GM18499 (cell line): ENCODE measurements at regions not wholly inside any gene's neighbourhood (a gene's known extent, or its start where the extent isn't known, plus 50 kb on each side); places are given as distances from the start of the nearest gene placed in this dataset.

Experiments used
- ATAC-seq: cut with Tn5 transposase; IDR thresholded peaks from one replicate; pipeline ENCODE4 v1.9.1; 2021; ENCODE audit warnings: moderate number of reproducible peaks; ENCODE audit not compliant: insufficient read depth, unreplicated experiment

DNA sequence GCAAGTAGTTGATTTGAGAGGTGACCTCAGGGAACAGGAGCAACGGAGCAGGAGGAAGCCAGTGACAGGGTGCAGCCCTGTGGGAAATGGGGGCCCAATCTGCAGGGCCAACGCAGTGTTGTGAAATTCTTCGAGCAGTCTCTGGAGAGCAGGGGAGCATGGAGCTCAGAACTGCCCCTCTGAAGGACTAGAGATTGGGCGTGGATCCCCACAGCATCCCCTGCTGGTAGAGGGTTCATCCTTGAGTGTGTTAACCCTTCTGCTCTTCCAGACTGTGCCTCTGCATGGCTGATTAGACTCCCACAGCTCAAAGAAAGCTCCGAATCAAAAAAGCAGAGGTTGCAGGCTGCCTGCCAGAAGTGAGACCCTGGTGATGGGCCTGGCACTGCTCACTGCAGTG is 77.9 kb upstream of the UQCRFS1 start:
- ATAC-seq = no peak

DNA sequence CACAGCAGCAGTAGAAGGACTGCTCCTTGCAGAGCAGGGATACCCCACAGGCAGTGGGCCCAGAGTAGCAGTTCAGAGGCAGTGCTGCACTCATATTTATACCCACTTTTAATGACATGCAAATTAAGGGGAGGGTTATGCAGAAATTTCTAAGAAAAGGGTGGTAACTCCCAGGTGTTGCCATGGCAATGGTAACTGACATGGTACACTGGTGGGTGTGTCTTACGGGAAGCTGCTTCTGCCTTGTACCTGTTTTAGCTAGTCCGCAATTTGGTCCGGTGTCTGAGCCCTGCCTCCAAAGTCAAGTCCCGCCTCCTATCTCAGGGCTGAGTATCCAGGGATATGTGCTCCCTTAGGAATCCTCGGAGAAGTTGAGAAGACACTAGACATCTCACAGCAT is 79.2 kb upstream of the UQCRFS1 start:
- no peak for ATAC-seq

DNA sequence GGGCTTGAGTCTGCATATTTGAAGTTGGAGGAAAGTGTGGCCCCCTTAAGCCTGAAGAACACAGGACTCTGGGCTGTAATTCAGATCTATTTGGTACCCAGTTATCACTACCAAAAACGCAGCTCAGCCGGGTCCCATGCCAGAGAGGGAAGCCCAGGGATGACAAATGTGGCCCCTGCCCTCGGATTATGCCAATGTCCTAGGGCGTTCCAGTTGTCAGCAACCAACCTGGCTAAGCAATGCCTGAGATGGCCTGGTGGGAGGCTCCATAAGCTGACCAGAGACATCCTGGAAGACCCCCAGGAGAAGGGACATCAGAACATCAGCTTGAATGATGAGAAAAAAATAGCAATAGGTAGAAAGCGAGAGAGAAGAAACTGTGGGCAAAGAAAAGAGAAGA is 79.6 kb upstream of the UQCRFS1 start:
- ATAC-seq = no peak

DNA sequence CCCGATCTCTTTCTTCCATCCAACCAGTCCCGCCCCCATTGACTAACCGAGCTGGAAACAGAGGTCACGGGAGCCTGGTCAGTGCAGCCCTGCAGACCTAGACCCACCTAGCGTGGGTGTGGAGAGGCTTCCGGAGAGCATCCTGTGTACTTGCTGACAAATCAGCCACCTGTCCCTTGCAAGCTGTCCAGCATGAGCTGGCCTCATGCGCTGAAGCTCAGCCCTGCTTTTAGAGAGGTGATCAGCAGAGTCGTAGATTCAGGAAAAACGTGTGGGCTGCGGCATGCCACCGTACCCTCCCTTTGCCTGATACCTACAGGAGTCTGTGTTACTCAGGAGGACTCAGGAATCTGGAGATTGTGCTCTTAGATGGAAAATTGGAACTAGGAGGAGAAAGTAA is 80.3 kb upstream of the UQCRFS1 start:
- no peak for ATAC-seq

DNA sequence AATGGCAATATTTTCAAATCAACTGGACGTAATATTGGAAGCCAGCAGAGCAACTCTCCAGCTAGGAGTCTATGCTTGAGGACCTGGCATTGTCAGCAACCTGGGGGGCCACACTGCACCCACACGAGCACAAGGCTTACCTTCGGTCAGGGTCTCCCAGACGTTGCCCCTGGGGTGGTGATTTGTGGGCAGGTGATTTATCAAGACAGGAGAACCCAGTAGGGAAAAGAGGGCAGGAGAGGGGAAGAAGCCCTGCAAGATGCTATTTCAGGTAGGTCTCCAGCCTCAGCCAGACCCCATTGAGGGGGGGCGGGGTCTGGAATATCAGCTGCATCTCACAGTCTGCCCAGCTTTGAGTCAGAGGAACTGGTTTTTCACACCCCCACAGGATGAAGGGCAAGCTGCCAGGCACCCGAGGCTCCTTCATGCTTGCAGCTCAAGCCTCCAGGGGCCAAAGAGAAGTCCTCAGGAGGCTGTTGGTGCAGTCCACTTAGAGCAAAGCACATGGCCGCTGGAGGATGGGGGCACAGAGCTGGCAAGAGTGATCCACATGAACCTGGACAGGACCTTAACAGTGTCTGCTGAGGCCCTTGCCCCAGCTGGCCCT is 80.9 kb upstream of the UQCRFS1 start:
- ATAC-seq = no peak

DNA sequence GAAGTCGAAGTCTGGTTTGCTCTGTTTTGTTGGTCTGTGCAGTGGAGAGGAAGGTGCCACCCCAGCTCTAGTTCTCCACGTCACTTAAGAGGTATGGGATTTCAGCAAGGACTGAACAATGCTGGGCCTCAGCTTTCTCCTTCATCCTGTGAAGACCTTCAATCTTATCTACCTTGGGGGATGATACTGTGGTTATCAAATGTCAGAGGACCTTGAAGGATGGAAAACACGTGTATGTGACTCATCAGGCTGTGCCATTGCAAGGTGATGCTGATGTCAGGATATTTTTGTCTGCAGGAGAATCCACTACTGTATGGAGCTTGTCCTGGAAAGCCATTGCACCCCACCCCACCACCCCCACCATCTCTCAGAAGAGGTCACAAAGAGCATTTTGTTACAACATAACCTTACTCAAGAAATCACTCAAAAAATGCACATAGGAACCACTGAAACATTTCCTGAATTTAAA is 81.4 kb upstream of the UQCRFS1 start:
- ATAC-seq = no peak

DNA sequence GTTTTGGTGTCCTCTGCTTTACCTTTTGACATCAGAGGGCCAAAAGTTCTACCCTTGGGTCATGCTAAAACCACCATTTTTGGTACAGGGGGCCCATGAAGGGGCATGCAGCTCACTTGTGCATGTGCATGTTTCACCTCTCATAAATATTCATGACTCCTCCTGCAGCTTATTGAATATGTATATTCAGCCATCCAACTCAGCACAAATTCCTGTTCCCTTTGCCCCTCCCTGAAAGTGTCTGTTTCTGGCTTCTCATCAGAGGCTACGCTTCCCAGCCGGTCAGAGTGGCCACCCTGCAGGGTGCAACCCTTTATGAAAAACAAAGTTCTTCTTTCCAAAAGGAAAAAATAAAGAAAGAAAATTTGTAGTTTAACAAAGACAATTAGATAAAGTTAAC is 82.3 kb upstream of the UQCRFS1 start:
- no peak for ATAC-seq

DNA sequence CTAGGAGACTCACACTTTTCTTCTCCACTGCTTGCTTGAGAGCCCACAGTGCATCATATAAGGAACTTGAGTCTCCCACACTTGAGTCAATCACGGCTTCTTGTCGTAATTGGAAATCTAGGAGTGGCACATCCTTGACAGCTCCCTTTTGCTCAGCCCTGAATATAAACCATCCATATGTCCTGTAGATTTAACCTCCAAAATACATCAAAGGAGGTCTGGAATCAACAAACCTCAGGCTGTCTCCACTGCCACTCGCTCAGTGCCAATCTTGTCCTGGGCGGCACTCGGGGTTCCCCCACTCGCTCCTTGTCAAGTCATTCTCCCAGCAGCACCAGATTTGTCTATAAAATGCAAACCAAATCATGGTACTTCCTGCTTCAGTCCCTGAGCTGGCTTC is 84.4 kb upstream of the UQCRFS1 start:
- ATAC-seq = no peak

DNA sequence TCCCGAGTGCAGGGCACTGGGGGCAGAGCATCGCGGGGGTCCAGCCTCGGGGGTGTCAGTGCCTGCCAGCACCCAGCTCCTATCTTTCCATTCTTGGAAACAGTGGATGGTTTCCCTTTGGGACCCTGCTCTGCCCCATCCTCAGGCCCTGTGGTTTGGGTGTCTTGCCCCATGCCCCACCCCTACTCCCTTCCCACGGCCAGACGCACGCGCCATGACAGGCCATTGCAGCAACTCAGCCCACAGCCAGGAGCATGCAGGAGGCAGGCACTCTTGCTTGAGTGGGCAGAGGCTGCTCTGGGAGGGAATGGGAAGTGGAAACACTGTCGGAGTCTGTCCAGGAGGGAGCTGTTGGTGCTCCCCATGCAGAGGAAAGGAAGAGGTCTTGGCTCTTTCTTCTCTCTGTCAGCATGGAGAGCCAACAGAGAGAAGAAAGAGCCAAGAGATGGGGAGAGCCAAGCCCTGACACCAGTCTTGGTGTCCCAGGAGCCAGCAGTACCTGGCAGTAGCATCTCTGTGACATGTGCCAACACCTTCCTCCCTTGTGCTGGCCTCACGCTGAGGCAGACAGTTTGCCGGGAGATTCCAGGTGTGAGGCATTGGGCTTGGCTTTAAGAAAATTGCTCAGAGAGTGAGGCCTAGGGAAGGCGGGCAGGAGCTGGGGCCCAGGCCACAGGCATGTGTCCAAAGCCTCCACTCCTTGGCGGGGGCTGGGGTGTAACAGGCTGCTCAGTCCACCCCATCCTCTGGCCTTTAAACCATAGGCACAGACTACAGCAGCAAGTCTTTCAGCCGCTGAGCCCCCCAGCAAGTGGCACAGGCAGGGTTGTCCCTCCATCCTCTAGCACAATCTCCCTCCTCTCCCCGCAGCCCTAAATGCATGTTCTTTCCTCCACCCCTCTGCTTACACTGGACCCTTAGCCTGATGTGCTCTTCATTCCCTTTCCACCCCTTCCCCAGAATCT is 86.7 kb upstream of the UQCRFS1 start:
- ATAC-seq = no peak

DNA sequence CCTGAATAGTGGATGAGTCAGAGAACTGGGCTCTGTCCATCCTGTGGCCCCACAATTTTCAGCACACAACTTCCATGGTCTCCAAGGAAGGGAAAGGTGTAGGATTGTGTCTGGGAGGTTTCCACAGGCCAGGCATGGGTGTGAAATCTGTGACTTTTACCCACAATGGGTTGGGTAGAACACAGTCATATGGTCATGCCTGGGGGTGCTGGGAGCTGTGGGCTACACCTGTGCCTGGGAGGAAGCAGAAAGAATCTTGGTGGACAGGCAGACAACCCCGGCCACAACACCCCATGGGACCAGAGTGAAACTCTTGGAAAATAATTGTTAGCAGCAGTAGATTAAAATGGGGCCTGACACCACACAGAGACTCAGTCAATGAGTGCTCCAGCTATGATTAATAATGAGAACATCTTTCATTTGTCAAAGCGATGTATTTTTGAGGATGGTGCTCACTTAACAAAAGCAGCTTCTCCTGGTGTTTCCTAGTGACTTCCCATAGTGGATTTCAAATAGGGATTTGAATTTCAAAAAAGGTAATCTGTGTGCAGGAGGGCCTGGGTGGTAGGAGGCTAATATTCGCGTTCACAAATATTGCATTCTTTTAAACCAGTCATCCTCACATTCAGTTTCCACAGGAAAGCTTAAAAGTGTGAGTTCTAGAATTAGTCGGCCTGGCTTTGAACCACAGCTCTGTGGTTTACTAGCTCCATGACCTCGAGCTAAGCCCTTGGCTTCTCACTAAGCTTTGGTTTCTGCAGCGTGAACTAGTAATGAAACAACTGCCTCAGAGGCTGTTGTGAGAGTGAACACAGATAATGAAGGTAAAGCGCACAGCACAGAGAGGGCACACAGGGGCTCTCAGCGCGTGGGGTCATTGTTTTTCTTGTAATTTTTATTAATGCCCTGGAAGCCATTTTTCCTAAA is 89.3 kb upstream of the UQCRFS1 start:
- ATAC-seq = no peak

DNA sequence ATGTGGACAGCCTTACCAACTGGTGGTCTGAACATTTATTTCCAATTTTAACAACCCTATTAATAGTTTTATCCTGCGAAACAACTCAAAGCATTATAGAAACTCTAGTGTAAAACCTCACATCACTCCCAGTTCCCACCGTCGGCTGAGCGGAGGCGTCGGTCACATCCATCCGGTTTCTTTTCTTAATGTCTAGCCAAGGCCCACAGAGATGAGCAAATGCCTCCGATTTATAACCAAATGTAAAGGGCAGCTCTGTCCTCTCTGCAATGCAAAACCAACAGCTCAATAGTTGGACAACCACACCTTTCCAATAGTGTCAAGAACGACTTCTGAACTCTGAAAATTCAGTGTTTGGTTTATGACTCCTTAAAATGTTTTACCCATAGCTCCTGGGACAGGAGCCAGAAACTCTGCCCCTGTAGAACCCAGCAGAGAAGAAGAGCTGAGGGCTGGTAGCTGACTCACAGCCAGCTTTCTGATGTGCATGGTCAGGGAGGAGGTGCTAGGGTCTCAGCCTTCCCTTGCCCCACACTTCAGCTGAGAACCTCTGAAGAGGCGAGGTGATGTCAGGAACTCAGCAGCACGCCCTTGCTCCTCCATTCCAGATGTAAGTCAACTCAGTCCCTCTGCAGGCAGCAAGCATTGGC is 90.2 kb upstream of the UQCRFS1 start:
- ATAC-seq = no peak

DNA sequence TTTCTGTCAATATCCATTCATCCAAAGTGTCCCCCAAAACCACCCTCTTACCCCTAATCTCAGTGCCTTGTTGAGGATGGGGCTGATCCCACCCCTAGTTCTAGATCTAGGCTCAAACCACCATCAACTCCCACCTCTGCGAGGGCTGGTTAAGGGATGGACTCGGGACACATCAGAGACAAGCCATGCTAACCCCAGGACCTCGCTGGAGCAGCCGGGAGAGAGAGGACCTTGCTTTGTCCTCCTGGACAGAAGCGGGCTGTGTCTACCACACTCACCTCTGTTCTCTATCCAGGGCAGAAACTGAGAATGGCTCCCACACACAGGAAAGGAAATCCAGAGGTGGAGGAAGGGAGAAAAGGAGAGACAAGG is 90.8 kb upstream of the UQCRFS1 start:
- ATAC-seq = no peak

DNA sequence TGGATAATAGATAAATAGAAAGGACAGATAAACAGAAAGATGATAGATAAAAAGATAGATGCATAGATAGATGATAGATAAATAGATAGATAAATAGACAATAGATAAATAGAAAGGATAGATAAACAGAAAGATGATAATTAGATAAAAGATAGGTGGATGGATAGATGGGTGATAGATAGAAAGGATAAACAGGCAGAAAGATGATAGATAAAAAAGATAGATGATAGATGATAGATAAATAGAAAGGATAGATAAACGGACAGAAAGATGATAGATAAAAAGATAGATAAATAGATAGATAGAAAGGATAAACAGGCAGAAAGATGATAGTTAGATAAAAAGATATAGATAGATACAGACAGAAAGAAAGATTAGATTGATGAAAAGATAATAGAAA is 92.3 kb upstream of the UQCRFS1 start:
- ATAC-seq = no peak

DNA sequence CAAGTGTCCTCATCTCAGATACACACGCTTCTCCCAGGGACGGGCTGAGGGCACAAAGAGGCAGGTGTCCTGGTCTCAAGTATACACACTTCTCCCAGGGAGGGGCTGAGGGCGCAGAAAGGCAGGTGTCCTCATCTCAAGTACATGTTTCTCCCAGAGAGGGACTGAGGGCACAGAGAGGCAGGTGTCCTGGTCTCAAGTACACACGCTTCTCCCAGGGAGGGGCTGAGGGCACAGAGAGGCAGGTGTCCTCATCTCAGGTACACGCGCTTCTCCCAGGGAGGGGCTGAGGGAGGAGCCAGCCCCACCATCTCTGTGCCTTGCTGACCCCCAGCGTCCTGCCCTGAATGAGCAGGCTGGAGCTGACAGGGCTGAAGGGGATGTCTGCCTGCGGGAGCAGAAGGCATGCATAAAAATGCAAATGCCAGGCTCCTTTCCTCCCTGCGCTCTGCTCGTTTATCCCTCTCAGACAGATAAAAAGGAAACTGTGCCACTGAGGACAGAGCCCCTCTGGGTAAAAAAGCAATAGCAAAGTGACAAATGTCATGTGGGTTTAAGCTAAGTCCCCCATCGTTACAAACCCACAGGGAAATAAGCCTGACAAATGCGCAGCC is 96.1 kb upstream of the UQCRFS1 start:
- ATAC-seq = no peak

DNA sequence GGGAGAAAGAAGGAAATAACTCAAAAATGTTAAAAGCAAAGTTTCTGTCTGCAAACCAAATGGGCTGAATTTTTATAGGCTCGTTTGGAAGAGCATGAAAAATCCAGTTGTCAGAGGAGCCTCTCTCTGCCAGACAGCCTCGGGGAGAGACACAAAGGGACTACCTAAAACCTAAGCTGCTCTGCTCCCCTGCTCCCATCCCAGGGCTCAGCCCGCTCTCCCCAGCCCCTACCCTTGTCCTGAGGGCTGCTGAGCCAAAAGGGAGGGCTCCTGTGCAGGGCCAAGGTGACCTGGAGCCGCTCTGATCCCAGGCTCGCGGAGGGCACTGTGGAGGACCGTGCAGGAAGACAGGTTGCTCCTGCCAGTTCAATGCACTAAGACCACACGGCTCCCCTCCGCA is 96.7 kb upstream of the UQCRFS1 start:
- no peak for ATAC-seq

DNA sequence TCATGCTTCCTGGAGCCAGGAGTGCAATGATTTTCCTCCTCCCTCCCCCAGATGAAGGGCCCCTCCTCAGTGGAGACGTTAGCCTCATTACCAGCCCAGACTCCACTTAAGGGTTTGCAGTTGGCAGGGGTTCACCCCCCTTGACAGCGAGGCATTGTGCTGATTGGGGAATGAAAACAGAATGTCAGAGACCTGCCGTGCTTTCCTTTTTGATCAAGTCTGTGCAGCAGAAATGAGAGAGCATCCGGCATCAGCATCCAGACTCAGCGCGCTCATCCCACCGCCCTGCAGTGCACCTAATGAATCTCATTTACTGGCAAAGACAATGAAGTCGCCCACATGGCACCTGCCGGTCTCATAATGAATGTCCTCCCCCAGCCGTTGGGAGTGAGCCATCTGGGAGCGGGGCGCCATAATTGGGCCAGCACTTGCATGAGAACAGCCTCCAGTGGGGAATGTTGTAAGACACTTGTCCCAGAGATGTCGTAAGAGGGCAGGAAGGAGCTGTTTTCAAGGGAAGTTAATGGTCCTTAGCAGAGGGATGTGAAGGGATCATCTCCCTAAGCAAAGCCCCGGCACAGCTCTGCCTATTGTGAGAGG is 98.3 kb upstream of the UQCRFS1 start:
- no peak for ATAC-seq

DNA sequence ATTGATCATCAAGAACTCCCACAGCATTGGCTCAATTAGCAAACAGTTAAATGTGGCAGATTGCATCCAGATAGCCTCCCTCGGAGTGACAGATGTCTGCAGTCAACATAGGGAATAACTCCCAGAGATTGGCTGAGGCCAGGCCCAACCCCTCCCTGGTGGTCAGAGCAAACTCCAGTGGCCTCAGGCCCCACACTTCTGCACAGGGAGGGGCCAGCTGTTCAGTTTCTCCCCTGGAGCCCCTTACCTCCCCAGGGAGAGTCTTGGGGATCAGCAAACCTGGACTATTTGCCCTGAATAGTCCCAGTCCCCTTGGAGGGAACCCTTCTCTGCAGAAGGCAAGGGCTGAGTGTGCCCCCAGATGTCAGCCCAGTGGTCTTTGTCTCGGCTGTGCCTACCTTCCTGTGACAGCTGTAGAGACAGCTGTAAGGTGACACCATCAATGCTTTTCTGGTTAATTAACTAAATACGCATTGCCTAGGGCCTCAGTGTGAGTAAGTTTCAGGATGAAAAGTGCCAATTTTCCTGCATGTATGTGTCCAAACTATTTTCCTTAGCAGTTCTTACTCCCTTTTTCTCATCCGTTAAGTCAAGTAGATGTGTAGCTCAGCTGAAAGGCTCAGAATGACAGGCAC is 102.7 kb upstream of the UQCRFS1 start:
- no peak for ATAC-seq

DNA sequence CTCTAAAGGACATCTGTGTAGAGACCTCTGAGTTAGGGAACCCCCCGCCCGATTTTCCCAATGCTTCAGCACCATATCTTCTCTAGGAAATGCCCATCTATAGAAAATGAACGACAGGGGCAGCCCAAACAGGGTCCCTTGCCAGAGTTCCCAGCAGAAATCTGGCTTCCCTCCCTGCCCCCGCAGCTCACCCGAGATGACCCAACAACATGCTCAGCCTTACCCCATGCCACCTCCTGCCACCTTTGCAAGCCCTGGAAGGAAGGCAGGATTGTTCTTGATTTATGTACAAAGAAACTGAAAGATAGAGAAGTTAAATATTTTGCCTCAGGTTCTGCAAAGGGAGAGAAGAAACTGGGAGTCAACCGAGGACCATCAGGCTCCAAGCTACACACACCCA is 105.6 kb upstream of the UQCRFS1 start:
- no peak for ATAC-seq

DNA sequence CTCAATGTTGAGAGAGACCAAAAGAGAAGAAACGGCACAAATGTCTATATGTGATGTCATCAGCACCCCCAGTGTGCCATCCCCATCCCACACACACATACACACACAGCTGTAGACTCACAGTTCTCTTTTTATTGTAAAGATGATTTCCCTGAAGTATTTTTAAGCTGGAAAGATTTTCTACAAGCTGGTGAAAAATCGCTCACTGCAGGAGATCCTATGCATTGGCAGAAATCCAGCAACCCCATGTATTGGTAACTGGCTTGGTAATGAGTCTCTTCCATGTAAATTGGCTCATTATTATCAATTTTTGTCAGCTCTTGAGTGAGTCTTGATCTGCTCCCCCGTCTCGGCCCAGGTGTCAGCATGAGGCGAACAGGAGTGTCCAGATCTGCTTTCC is 107.1 kb upstream of the UQCRFS1 start:
- no peak for ATAC-seq
